HCT116 (cell line): ENCODE measurements at regions not wholly inside any gene's neighbourhood (a gene's known extent, or its start where the extent isn't known, plus 50 kb on each side); places are given as distances from the start of the nearest gene placed in this dataset.

Source experiments
- ATAC-seq: fragments of 200-7000 bp; cut with Tn5 transposase; 2 replicates; pipeline ENCODE4 v1.9.1; 2020; ENCODE audit warnings: mild to moderate bottlenecking, moderate library complexity
- BruUV-seq: library from RNA; stranded (reverse); fragments of 400-500 nt; replicated peaks from 2 replicates; lab custom pipeline; 2021; lab: Mats Ljungman, UMichigan
- CTCF ChIA-PET: fragments of 300-600 bp; sonication (Branson Sonifier 250); formaldehyde crosslinking; loops from one replicate; lab custom pipeline; 2021; ENCODE audit warnings: antibody characterized with exemption; lab: Charles Lee
- POLR2A ChIA-PET: fragments of 300-600, 350-600 bp; sonication (Branson Sonifier 250); formaldehyde crosslinking; loops from one replicate; lab custom pipeline; 2021; ENCODE audit warnings: antibody characterized with exemption; lab: Charles Lee
- RAD21 ChIA-PET, 2 experiments: fragments of 300-600 bp; sonication (Branson Sonifier 250); formaldehyde crosslinking; loops; one replicate each; lab custom pipeline; 2023; ENCODE audit warnings: low total read pairs in 2 of 2; ENCODE audit not compliant: uncharacterized antibody in 2 of 2, unreplicated experiment in 2 of 2, low non-redundant PET in 1 of 2; lab: Charles Lee
- DNase-seq: peaks from one replicate; pipeline ENCODE4 v3.0.0-alpha.2; 2010; ENCODE audit warnings: low read depth, low spot score
- H2AFZ ChIP-seq: fragments of 200-600 bp; shearing (Covaris generic), sonication (generic); 2 replicates; pipeline ENCODE4 v1.6.1; 2017; ENCODE audit warnings: low read depth, mixed run types, mixed read lengths, antibody characterized with exemption, low read length; ENCODE audit not compliant: poor library complexity, severe bottlenecking
- H3K27ac ChIP-seq: 2 replicates; pipeline ENCODE4 v1.5.1; 2012; ENCODE audit warnings: low read depth, low read length
- H3K27me3 ChIP-seq: fragments of 200-600 bp; sonication (generic); 2 replicates; pipeline ENCODE4 v1.6.1; 2016; ENCODE audit warnings: mixed run types, low read length, mixed read lengths; ENCODE audit not compliant: insufficient read depth
- H3K36me3 ChIP-seq, 2 experiments: fragments of 200-500 bp in 1 of 2; fragments of 200-600 bp in 1 of 2; sonication (Bioruptor generic) in 1 of 2; sonication (generic) in 1 of 2; 2 replicates each; pipeline versions ENCODE4 v1.5.1 to v1.6.1; 2014 to 2016; ENCODE audit warnings: low read length in 2 of 2, inconsistent platforms in 1 of 2, mixed read lengths in 1 of 2, mixed run types in 1 of 2; ENCODE audit not compliant: insufficient read depth in 2 of 2, control insufficient read depth in 1 of 2
- H3K4me1 ChIP-seq, 2 experiments: fragments of 200-600 bp in 1 of 2; sonication (generic) in 1 of 2; 2 replicates each; pipeline versions ENCODE4 v1.5.1 to v1.6.1; 2012 to 2017; ENCODE audit warnings: low read length in 2 of 2, inconsistent platforms in 1 of 2, mild to moderate bottlenecking in 1 of 2, mixed read lengths in 1 of 2, mixed run types in 1 of 2, moderate library complexity in 1 of 2; ENCODE audit not compliant: insufficient read depth in 2 of 2, control insufficient read depth in 1 of 2
- H3K4me2 ChIP-seq: fragments of 200-600 bp; sonication (generic); 2 replicates; pipeline ENCODE4 v1.6.1; 2017; ENCODE audit warnings: mixed run types, low read length, mixed read lengths
- H3K4me3 ChIP-seq, 2 experiments: fragments of 200-600 bp in 1 of 2; sonication (generic) in 1 of 2; replicated peaks in 1 of 2; 2 replicates each; pipeline ENCODE4 v1.5.1; 2011 to 2016; ENCODE audit warnings: low read length in 2 of 2, control low read depth in 1 of 2, low read depth in 1 of 2, mild to moderate bottlenecking in 1 of 2, mixed read lengths in 1 of 2, mixed run types in 1 of 2
- H3K79me2 ChIP-seq: fragments of 200-600 bp; sonication (generic); 2 replicates; pipeline ENCODE4 v1.6.1; 2017; ENCODE audit warnings: mild to moderate bottlenecking, mixed run types, low read length, moderate library complexity, mixed read lengths; ENCODE audit not compliant: insufficient read depth
- H3K9ac ChIP-seq: fragments of 200-600 bp; sonication (generic); 2 replicates; pipeline ENCODE4 v1.6.1; 2016; ENCODE audit warnings: low read length, mixed read lengths
- H3K9me2 ChIP-seq: fragments of 200-600 bp; sonication (generic), shearing (Covaris generic); 2 replicates; pipeline ENCODE4 v1.6.1; 2017; ENCODE audit warnings: mixed run types, mild to moderate bottlenecking, moderate library complexity; ENCODE audit not compliant: insufficient read depth
- H3K9me3 ChIP-seq, 2 experiments: fragments of 200-500 bp in 1 of 2; fragments of 200-600 bp in 1 of 2; sonication (Bioruptor generic) in 1 of 2; sonication (generic) in 1 of 2; 2 replicates each; pipeline ENCODE4 v1.6.1; 2014 to 2017; ENCODE audit warnings: low read length in 2 of 2, mixed read lengths in 2 of 2, inconsistent platforms in 1 of 2, low read depth in 1 of 2, mild to moderate bottlenecking in 1 of 2, mixed run types in 1 of 2, moderate library complexity in 1 of 2; ENCODE audit not compliant: control insufficient read depth in 1 of 2, insufficient read depth in 1 of 2
- H4K20me1 ChIP-seq: fragments of 200-600 bp; sonication (generic), shearing (Covaris generic); 2 replicates; pipeline ENCODE4 v1.6.1; 2017; ENCODE audit warnings: mixed run types, mild to moderate bottlenecking, moderate library complexity; ENCODE audit not compliant: insufficient read depth
- CBX3 ChIP-seq: IDR thresholded peaks from 2 replicates; pipeline ENCODE4 v1.6.1; 2012; ENCODE audit warnings: low read depth
- EGR1 ChIP-seq: IDR thresholded peaks from 2 replicates; pipeline ENCODE4 v1.6.1; 2012; ENCODE audit warnings: low read depth
- EZH2 ChIP-seq: fragments of 200-600 bp; sonication (generic); IDR thresholded peaks from 2 replicates; pipeline ENCODE4 v1.6.1; 2017; ENCODE audit warnings: antibody characterized with exemption, mixed run types
- EZH2phosphoT487 ChIP-seq: fragments of 200-600 bp; IDR thresholded peaks from 2 replicates; pipeline ENCODE4 v1.6.1; 2018; ENCODE audit warnings: antibody characterized with exemption, borderline replicate concordance
- FOSL1 ChIP-seq: IDR thresholded peaks from 2 replicates; pipeline ENCODE4 v1.6.1; 2012; ENCODE audit warnings: low read depth
- JUND ChIP-seq: IDR thresholded peaks from 2 replicates; pipeline ENCODE4 v1.6.1; 2012
- POLR2A ChIP-seq: IDR thresholded peaks from 2 replicates; pipeline ENCODE4 v1.7.0; 2011; ENCODE audit warnings: borderline replicate concordance; ENCODE audit not compliant: insufficient read depth, insufficient read length; ENCODE audit errors: extremely low read depth
- POLR2AphosphoS5 ChIP-seq: IDR thresholded peaks from 2 replicates; pipeline ENCODE4 v1.6.1; 2011; ENCODE audit warnings: mild to moderate bottlenecking, low read depth, low read length, moderate library complexity
- RAD21 ChIP-seq: IDR thresholded peaks from 2 replicates; pipeline ENCODE4 v1.6.1; 2012; ENCODE audit warnings: low read depth, mild to moderate bottlenecking
- SIN3A ChIP-seq: IDR thresholded peaks from 2 replicates; pipeline ENCODE4 v1.6.1; 2012; ENCODE audit warnings: low read depth
- SP1 ChIP-seq: IDR thresholded peaks from 2 replicates; pipeline ENCODE4 v1.6.1; 2012; ENCODE audit warnings: low read depth
- SRF ChIP-seq: IDR thresholded peaks from 2 replicates; pipeline ENCODE4 v1.6.1; 2012; ENCODE audit warnings: low read depth
- TCF7L2 ChIP-seq: IDR thresholded peaks from 2 replicates; pipeline ENCODE4 v1.7.0; 2011; ENCODE audit warnings: borderline replicate concordance, inconsistent platforms; ENCODE audit not compliant: insufficient read depth, insufficient read length; ENCODE audit errors: extremely low read depth
- YY1 ChIP-seq: IDR thresholded peaks from 2 replicates; pipeline ENCODE4 v1.6.1; 2011; ENCODE audit warnings: low read length, low read depth, moderate library complexity, mild to moderate bottlenecking; ENCODE audit not compliant: insufficient replicate concordance; ENCODE audit errors: extremely low read depth
- ZFX ChIP-seq: fragments of 450-650 bp; IDR thresholded peaks from 2 replicates; pipeline ENCODE4 v1.6.1; 2017
- ZNF274 ChIP-seq: fragments of 200-500 bp; sonication (Bioruptor generic); IDR thresholded peaks from 2 replicates; pipeline ENCODE4 v1.6.1; 2014; ENCODE audit warnings: mild to moderate bottlenecking, low read depth, low read length, inconsistent platforms
- intact Hi-C: fragments of 100-400 bp; cut with micrococcal nuclease; formaldehyde crosslinking; loops from 2 replicates; pipeline ENCODE4 v1.10.0; 2022
- TF ChIP-seq, protein P1 (sequence below): IDR thresholded peaks from 2 replicates; pipeline ENCODE4 v1.6.1; 2011; ENCODE audit warnings: mild to moderate bottlenecking, low read length, moderate library complexity; ENCODE audit not compliant: insufficient replicate concordance; ENCODE audit errors: extremely low read depth
- TF ChIP-seq, protein P2 (sequence below): IDR thresholded peaks from 2 replicates; pipeline ENCODE4 v1.6.1; 2012
- TF ChIP-seq, protein P3 (sequence below): IDR thresholded peaks from 2 replicates; pipeline ENCODE4 v1.6.1; 2012; ENCODE audit warnings: low read depth
- TF ChIP-seq, protein P4 (sequence below), 3 experiments: fragments of 200-600 bp in 1 of 3; sonication (generic) in 1 of 3; IDR thresholded peaks in 2 of 3; conservative IDR thresholded peaks in 1 of 3; 2 replicates each; pipeline ENCODE4 v1.5.1; 2012 to 2017; ENCODE audit warnings: low read depth in 2 of 3, low read length in 2 of 3, antibody characterized with exemption in 1 of 3, borderline replicate concordance in 1 of 3, control low read depth in 1 of 3, mild to moderate bottlenecking in 1 of 3, mixed read lengths in 1 of 3, mixed run types in 1 of 3, moderate library complexity in 1 of 3; ENCODE audit not compliant: insufficient read depth in 1 of 3

DNA sequence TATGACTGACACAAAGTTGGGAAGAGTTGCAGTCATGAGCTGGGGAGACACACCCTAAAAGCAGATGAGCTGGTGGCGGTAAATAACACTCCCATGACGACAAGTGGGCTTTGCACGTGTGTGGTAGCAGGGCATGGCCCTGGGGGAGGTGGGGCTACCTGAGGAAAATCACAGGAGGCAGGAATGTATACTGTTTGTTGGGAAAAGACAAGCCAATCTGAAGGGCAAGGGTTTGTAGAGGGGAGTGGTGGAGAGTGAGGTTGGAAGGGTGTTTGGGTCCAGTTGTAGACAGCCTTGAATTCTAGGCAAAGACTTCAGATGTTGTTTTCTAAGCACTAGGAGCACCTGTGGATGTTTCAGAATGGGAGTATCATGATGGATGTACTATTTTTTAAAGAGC is 151.6 kb downstream of the TM9SF2 start:
- Histone ChIP-seq H3K4me1 (peaks cover 11 to 23% of the 10 kb centered on the region in 2 experiments), H3K36me3 (no peaks in the 10 kb centered on the region), H3K27ac (no peak overlapping the region), H3K27me3 (no peaks in the 10 kb centered on the region), H4K20me1 (no peaks in the 10 kb centered on the region), H3K79me2 (no peaks in the 10 kb centered on the region), H2AFZ (no peak overlapping the region), H3K9ac (no peak overlapping the region), H3K9me3 (no peaks in the 10 kb centered on the region), H3K4me3 (no peak overlapping the region), H3K9me2 (no peaks in the 10 kb centered on the region), H3K4me2 (no peak overlapping the region)
- ChIA-PET POLR2A (no interaction called here), CTCF (no interaction called here), RAD21 (no interaction called here)
- DNase-seq (no peak), ATAC-seq (no peak)
- BruUV-seq: no TSS peak
- TF ChIP-seq POLR2A: no peak
- no peak for TF ChIP-seq CBX3
- TF ChIP-seq SIN3A: no peak
- no peak for TF ChIP-seq EZH2
- no peak for TF ChIP-seq SRF
- TF ChIP-seq POLR2AphosphoS5: no peak
- TF ChIP-seq EZH2phosphoT487: no peak
- TF ChIP-seq YY1: no peak
- TF ChIP-seq, protein P1, sequence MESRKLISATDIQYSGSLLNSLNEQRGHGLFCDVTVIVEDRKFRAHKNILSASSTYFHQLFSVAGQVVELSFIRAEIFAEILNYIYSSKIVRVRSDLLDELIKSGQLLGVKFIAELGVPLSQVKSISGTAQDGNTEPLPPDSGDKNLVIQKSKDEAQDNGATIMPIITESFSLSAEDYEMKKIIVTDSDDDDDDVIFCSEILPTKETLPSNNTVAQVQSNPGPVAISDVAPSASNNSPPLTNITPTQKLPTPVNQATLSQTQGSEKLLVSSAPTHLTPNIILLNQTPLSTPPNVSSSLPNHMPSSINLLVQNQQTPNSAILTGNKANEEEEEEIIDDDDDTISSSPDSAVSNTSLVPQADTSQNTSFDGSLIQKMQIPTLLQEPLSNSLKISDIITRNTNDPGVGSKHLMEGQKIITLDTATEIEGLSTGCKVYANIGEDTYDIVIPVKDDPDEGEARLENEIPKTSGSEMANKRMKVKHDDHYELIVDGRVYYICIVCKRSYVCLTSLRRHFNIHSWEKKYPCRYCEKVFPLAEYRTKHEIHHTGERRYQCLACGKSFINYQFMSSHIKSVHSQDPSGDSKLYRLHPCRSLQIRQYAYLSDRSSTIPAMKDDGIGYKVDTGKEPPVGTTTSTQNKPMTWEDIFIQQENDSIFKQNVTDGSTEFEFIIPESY: no peak
- TF ChIP-seq FOSL1: no peak
- no peak for TF ChIP-seq JUND
- TF ChIP-seq RAD21: no peak
- TF ChIP-seq, protein P2, sequence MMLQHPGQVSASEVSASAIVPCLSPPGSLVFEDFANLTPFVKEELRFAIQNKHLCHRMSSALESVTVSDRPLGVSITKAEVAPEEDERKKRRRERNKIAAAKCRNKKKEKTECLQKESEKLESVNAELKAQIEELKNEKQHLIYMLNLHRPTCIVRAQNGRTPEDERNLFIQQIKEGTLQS: no peak
- TF ChIP-seq ZNF274: no peak
- TF ChIP-seq, protein P3, sequence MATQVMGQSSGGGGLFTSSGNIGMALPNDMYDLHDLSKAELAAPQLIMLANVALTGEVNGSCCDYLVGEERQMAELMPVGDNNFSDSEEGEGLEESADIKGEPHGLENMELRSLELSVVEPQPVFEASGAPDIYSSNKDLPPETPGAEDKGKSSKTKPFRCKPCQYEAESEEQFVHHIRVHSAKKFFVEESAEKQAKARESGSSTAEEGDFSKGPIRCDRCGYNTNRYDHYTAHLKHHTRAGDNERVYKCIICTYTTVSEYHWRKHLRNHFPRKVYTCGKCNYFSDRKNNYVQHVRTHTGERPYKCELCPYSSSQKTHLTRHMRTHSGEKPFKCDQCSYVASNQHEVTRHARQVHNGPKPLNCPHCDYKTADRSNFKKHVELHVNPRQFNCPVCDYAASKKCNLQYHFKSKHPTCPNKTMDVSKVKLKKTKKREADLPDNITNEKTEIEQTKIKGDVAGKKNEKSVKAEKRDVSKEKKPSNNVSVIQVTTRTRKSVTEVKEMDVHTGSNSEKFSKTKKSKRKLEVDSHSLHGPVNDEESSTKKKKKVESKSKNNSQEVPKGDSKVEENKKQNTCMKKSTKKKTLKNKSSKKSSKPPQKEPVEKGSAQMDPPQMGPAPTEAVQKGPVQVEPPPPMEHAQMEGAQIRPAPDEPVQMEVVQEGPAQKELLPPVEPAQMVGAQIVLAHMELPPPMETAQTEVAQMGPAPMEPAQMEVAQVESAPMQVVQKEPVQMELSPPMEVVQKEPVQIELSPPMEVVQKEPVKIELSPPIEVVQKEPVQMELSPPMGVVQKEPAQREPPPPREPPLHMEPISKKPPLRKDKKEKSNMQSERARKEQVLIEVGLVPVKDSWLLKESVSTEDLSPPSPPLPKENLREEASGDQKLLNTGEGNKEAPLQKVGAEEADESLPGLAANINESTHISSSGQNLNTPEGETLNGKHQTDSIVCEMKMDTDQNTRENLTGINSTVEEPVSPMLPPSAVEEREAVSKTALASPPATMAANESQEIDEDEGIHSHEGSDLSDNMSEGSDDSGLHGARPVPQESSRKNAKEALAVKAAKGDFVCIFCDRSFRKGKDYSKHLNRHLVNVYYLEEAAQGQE: no peak
- no peak for TF ChIP-seq ZFX
- TF ChIP-seq, protein P4, sequence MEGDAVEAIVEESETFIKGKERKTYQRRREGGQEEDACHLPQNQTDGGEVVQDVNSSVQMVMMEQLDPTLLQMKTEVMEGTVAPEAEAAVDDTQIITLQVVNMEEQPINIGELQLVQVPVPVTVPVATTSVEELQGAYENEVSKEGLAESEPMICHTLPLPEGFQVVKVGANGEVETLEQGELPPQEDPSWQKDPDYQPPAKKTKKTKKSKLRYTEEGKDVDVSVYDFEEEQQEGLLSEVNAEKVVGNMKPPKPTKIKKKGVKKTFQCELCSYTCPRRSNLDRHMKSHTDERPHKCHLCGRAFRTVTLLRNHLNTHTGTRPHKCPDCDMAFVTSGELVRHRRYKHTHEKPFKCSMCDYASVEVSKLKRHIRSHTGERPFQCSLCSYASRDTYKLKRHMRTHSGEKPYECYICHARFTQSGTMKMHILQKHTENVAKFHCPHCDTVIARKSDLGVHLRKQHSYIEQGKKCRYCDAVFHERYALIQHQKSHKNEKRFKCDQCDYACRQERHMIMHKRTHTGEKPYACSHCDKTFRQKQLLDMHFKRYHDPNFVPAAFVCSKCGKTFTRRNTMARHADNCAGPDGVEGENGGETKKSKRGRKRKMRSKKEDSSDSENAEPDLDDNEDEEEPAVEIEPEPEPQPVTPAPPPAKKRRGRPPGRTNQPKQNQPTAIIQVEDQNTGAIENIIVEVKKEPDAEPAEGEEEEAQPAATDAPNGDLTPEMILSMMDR (IDR thresholded peaks at IDR 0.05 in 2 of 3, conservative IDR thresholded peaks at IDR 0.05 in 1 of 3; ENCODE audit: borderline replicate concordance in 1 of 3, insufficient read depth in 1 of 3, low read depth in 2 of 3, low read length in 2 of 3): no peak
- TF ChIP-seq SP1: no peak
- TF ChIP-seq EGR1: no peak
- TF ChIP-seq TCF7L2: no peak
- intact Hi-C loops: no loop called here
